ENCODE measurements at regions not wholly inside any gene's neighbourhood (a gene's known extent, or its start where the extent isn't known, plus 50 kb on each side); places are given as distances from the start of the nearest gene placed in this dataset.
"Not testable (repeated sequence)": the region's sequence is repeated elsewhere in the genome, so short reads cannot be mapped to it uniquely, and the experiment has no call there.

GRCh38 chr1:22336696-22337545 lies 114.7 kb upstream of the ZBTB40 start:
- not testable (repeated sequence) for DNase-seq

GRCh38 chr1:22338071-22338765 lies 113.4 kb upstream of the ZBTB40 start:
- no peak for DNase-seq

DNA sequence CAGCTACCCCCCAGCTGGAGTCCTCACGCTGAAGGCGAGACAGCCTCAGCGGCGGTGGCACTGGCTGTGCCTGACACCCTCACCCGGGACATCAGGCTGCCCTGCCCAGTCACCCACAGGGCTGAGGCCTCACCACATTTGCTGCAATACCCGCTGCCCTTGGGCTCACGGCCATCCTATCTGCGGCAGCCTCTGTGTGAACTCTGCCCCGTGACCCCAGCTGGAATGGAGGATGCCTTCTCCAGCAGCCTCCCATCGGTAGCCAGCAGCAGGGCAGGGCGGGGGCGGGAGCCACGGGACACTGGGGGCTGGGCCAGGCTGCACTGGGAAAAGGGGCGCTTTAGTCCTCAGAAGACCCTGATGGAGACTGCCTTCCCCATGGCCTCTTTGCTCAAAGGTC lies 112.4 kb upstream of the ZBTB40 start:
- DNase-seq = no peak

GRCh38 chr1:22340066-22340465 lies 111.6 kb upstream of the ZBTB40 start:
- DNase-seq = no peak

DNA sequence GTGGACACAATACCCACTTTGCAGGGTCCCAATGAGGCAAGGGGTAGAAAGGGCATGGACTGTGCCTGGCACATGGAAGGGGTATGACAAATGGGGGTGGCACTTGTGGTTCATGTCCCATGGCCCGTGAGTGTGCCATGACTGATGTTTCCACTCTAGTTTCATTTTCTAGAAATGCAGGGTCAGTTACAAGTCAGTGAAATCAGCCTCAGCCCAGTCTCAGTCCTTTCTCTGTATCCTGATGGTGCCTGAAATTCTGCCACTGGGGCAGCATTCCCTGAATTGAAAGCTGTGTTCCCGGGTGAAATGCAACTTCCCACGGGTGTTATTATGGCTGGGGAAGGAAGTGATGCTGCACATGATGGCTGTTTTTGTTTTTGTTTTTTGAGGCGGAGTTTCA lies 110.8 kb upstream of the ZBTB40 start:
- no peak for DNase-seq

- peak; percentile 68 for DNase-seq
Measured at GRCh38 chr1:22341791-22342605, 109.7 kb upstream of the ZBTB40 start.

DNA sequence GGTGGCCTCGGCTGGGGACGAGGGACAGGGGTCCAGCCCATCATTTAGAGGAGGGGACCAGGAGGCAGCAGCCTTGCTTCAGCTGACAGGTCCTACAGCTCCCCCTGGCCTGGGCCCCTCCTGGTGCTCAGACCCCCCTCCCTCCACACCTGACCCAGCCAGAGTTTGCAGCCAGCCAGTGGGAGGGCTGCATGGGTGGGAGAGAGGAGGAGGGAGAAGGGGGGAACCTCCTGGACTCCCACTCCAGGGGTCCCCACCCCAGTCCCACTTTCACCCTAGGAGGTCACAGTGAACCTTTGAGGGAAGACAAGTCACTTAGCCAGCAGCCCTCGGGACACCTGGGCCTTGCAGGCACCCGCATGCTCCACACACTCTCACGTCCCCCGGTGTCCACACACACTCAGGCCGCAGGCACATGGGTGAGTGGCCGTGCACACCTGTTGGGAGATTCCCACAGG lies 108.9 kb upstream of the ZBTB40 start:
- no peak for DNase-seq

GRCh38 chr1:22343456-22344328 lies 108.0 kb upstream of the ZBTB40 start:
- no peak for DNase-seq

- no peak for DNase-seq
Measured at GRCh38 chr1:22344329-22344630, 107.4 kb upstream of the ZBTB40 start.

GRCh38 chr1:22344851-22345560 lies 106.6 kb upstream of the ZBTB40 start:
- no peak for DNase-seq

DNA sequence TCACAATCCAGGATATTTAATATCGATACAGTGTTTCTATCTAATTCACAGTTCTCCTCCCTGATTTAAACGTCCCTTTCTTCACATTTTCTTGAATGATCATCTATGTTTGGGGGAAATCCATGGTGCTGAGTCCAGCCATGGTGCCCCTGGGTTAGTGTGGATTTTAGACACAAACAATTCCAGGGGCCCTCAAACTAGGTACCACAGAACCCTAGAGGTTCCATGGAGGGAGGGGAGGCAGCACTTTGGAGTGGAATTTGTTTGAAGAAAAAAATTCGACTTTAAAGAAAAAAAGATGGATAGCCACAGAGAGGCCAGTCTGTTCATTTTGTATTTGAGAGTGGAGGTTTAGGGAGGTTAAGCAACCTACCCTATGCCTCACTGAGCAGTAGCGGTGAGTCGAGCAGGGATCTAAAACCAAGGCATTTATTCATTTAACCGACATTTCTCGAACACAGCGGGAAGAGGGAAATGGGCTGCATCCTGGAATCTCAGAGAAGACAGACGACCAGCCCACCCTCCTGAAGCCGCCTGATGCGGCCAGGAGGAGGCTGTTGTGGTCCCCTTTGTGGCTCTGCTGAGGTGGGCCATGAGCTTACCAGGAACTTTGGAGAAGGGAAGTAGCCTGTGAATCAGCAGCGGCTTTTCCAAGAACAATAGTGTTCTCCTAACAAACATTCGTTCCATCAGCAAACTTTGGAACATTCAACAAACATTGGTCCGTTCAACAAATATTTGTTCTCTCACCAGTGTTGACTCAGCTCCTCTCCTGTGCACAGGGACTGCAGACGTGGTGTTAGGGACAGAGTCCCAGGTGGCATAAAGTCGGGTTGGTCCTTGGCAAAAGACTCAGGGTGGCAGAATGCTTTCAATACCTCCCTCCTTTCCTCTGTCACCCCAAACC lies 103.5 kb upstream of the ZBTB40 start:
- no peak for DNase-seq

DNA sequence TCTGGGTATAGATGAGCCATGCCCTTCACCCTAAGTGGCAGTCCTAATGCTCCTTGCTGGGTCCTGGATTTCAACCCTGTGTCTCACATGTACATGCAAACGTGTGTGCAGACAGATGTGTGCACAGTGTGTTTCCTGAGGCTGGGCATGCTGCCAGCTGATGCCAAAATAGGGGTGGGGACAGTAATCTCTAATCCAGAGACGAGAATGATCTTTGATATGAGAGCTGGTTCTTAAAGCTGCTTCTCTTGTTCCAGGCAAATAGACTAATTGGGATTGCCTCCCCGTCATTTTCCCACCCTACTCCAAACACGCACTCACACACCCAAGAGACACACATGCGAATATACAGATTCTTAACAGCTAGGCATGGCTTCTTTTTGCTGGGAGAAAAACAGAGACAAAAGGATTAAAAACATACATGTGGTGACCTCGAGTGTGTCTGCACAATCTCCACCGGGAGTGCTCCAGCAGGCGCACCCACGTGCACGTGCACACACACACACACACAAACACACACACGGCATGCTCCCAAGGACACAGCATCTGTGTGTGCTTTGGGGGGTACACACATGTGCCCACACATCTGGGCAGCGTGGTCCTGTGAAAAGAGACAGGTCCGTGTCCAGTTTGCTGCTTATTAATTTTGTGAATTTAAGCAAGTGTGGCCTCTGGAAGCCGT lies 102.1 kb upstream of the ZBTB40 start:
- no peak for DNase-seq

DNA sequence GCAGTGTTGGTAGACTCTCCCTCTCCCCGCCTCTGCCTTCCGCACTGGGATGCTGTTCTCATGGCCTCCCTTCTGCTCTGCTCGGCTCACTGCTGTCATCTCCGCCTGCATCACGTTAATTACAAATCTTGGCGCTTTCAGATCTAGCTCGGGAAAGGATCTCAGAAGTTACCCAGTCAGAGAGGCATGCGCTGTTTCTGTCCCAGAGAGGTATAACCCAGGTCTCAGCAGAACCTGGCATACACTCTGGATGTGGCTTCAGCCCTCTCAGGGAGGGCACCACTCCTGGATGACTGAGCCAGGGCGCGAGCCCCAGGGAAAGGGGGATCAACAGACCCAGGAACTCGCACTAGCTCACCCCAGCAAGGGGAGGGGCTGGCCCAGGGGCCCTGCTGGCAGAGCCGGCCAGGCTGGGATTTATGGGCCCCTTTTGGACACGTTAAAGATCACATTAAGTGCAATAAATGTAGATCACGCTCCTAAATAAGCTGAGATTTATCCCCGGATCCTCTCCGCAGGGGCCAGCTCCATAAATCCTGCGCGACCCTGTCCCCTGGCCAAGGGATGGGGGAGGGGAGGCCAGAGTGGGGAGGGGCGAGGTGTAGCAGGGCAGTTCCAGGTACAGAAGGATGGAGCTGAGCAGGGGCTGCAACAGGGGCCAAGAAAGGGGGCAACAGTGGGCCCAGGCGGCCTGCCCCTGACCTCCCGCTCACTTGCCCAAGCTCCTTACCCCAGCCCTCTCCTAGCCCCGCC lies 101.3 kb upstream of the ZBTB40 start:
- no peak for DNase-seq

- DNase-seq = no peak
Measured at GRCh38 chr1:22350924-22351767, 100.5 kb upstream of the ZBTB40 start.

DNA sequence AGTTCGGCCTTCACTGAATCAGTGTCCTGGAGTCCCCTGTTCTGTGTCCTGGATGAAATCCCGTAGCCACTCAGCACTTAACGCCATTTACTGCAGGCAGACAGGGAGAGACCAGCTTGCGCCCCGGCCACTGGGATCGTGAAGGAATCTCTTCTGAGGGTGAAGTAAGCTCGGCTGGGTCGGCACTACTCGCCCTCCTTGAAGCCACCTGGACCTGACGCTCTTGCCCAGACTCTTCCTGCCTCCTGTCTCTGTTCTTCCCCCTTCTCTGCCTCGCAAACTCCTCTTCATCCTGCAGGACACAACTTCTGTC lies 99.9 kb upstream of the ZBTB40 start:
- no peak for DNase-seq

DNA sequence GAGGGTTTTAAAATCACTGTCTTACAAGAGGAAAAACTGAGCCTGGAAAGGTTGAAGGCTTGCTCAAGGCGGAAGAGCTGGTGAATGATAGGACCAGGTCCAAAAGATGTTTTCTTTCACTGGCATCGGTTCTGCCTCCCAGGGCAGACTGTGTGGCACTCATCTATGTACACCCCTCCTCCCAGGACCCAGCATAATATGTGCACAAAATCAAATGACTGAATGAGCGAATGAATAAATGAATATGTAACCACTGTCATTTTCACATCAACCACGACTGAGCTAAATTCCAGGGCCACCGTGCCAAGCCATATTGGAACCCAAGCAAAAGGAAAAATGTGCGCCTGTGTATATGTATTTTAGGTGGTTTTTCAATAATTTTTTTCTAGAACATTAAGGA lies 99.3 kb upstream of the ZBTB40 start:
- DNase-seq = no peak

- DNase-seq = no peak
Measured at GRCh38 chr1:22352896-22353295, 98.8 kb upstream of the ZBTB40 start.

- no peak for DNase-seq
Measured at GRCh38 chr1:22359427-22359826, 92.2 kb upstream of the ZBTB40 start.

Measured in NCI-H1417 treated with DMSO at 0.1 percent for 48 hours (cell line).